Upper lobe of right lung (tissue), 1 donor: ENCODE measurements at regions not wholly inside any gene's neighbourhood (a gene's known extent, or its start where the extent isn't known, plus 50 kb on each side); places are given as distances from the start of the nearest gene placed in this dataset.

Experiments used
- ATAC-seq: fragments of 200-7000 bp; cut with Tn5 transposase; one replicate; pipeline ENCODE4 v1.9.1; 2020; ENCODE audit warnings: mild to moderate bottlenecking, moderate library complexity
- DNase-seq: peaks from one replicate; pipeline ENCODE4 v3.0.0-alpha.2; 2020
- H3K27ac ChIP-seq: fragments of 200-600 bp; one replicate; pipeline ENCODE4 v1.8.0; 2022
- H3K27me3 ChIP-seq: fragments of 200-600 bp; one replicate; pipeline ENCODE4 v1.8.0; 2022; ENCODE audit warnings: mild to moderate bottlenecking
- H3K36me3 ChIP-seq: fragments of 200-600 bp; one replicate; pipeline ENCODE4 v1.8.0; 2022
- H3K4me1 ChIP-seq: fragments of 200-600 bp; one replicate; pipeline ENCODE4 v1.8.0; 2022
- H3K4me3 ChIP-seq: fragments of 200-600 bp; one replicate; pipeline ENCODE4 v1.8.0; 2022; ENCODE audit warnings: mild to moderate bottlenecking
- H3K9me3 ChIP-seq: fragments of 200-600 bp; one replicate; pipeline ENCODE4 v1.8.0; 2022
- CTCF ChIP-seq: fragments of 200-600 bp; IDR thresholded peaks from one replicate; pipeline ENCODE4 v1.8.0; 2022; ENCODE audit warnings: antibody characterized with exemption
- intact Hi-C: fragments of 100-400 bp; cut with DNase I; formaldehyde crosslinking; loops from one replicate; pipeline ENCODE4 v1.11.0; 2022
- donor health status: DM: no; HTN: yes; CAD: no; lungs with severe emphysema.

DNA sequence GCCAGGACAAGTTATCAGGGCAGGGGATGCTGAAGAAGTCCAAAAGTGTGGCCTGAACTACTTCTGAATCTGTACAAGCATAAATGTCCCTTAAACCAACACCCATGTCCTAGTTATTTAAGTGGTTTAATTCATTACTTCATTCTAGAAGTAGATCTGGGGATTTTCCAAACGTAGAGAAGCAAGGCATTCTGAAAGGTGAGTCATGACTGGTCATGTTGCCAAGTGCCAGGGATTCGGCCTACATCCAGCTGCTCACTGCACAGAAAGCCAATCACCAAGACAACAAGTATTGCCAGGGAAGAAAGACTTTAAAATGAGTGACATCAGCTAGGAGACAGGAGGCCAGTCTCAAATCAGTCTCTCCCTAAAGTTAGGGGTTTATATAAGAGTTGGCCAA is 396.6 kb downstream of the GABRB3 start:
- Histone ChIP-seq H3K9me3 (peaks cover 8% of the 10 kb centered on the region), H3K27me3 (no peaks in the 10 kb centered on the region), H3K27ac (no peak overlapping the region), H3K4me1 (no peaks in the 10 kb centered on the region), H3K36me3 (no peaks in the 10 kb centered on the region), H3K4me3 (no peak overlapping the region)
- ATAC-seq (no peak), DNase-seq (no peak)
- intact Hi-C loops = no loop called here
- TF ChIP-seq CTCF = no peak

GRCh38 chr15:26374806-26375205 is 398.1 kb downstream of the GABRB3 start:
- Histone ChIP-seq H3K27ac (no peak overlapping the region), H3K4me1 (no peaks in the 10 kb centered on the region), H3K9me3 (peaks cover 8% of the 10 kb centered on the region), H3K36me3 (no peaks in the 10 kb centered on the region), H3K4me3 (no peak overlapping the region), H3K27me3 (no peaks in the 10 kb centered on the region)
- DNase-seq (no peak), ATAC-seq (no peak)
- TF ChIP-seq CTCF = no peak
- intact Hi-C loops = no loop called here

- Histone ChIP-seq H3K36me3 (no peaks in the 10 kb centered on the region), H3K4me1 (no peaks in the 10 kb centered on the region), H3K9me3 (peaks cover 8% of the 10 kb centered on the region), H3K27me3 (no peaks in the 10 kb centered on the region), H3K4me3 (no peak overlapping the region), H3K27ac (no peak overlapping the region)
- DNase-seq (no peak), ATAC-seq (no peak)
- intact Hi-C loops = no loop called here
- TF ChIP-seq CTCF = no peak
Observed at GRCh38 chr15:26372706-26373105, 400.2 kb downstream of the GABRB3 start.

DNA sequence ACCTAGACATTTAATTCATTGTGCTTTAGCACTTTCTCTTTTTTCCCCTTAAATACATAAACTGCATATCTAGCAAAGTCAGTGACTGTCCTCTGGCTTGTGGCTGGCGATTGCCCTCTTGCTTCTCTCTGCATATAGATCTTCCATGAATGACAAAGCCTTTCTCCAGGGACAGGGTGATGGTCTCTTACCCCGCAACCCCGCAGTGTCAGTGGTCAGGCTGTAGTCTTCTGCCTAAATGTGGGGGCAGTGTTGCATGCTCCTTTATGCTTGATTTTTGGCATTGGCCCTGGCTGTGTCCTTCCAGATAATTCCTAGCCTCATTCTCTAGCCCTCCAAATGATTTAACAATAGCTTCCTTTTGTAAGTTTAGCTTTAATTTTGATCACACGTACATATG is 407.8 kb downstream of the GABRB3 start:
- DNase-seq (no peak), ATAC-seq (no peak)
- H3K4me3 ChIP-seq = no peak overlapping the region
- H3K27ac ChIP-seq = no peak overlapping the region
- no peak for TF ChIP-seq CTCF
- H3K27me3 ChIP-seq = no peaks in the 10 kb centered on the region
- no peaks in the 10 kb centered on the region for H3K36me3 ChIP-seq
- H3K4me1 ChIP-seq = no peaks in the 10 kb centered on the region
- H3K9me3 ChIP-seq = no peaks in the 10 kb centered on the region
- intact Hi-C loops = no loop called here

- Histone ChIP-seq H3K36me3 (no peaks in the 10 kb centered on the region), H3K4me1 (no peaks in the 10 kb centered on the region), H3K4me3 (no peak overlapping the region), H3K27ac (no peak overlapping the region), H3K27me3 (no peaks in the 10 kb centered on the region), H3K9me3 (no peaks in the 10 kb centered on the region)
- DNase-seq = no peak
- no peak for ATAC-seq
- TF ChIP-seq CTCF = no peak
- intact Hi-C loops = no loop called here
Observed at GRCh38 chr15:26359855-26360254, 413.0 kb downstream of the GABRB3 start.

- DNase-seq (no peak), ATAC-seq (no peak)
- Histone ChIP-seq H3K27ac (no peak overlapping the region), H3K4me1 (no peaks in the 10 kb centered on the region), H3K36me3 (no peaks in the 10 kb centered on the region), H3K4me3 (no peak overlapping the region), H3K27me3 (no peaks in the 10 kb centered on the region), H3K9me3 (no peaks in the 10 kb centered on the region)
- intact Hi-C loops = no loop called here
- no peak for TF ChIP-seq CTCF
Observed at GRCh38 chr15:26358708-26359107, 414.2 kb downstream of the GABRB3 start.
